Central memory CD4-positive, alpha-beta T cell (primary cell): ENCODE measurements at regions not wholly inside any gene's neighbourhood (a gene's known extent, or its start where the extent isn't known, plus 50 kb on each side); places are given as distances from the start of the nearest gene placed in this dataset.
A peak's percentile ranks its signal among the peaks of the same experiment; 100 is the strongest.

Source experiments
- DNase-seq: peaks from one replicate; pipeline ENCODE4 v3.0.0; 2022

DNA sequence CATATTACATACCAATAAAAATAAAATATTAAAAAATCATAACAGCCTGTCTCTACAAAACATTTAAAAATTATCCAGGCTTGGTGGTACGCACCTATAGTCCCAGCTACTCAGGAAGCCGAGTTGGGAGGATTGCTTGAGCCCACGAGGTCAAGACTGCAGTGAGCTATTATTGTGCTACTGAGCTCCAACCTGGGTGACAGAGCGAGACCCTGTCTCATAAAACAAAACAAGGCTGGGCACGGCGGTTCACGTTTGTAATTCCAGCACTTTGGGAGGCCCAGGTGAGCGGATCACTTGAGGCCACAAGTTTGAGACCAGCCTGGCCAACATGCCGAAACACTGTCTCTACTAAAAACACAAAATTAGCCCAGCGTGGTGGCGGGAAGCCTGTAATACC, 52.2 kb upstream of the LSM14A start:
- no peak for DNase-seq

DNA sequence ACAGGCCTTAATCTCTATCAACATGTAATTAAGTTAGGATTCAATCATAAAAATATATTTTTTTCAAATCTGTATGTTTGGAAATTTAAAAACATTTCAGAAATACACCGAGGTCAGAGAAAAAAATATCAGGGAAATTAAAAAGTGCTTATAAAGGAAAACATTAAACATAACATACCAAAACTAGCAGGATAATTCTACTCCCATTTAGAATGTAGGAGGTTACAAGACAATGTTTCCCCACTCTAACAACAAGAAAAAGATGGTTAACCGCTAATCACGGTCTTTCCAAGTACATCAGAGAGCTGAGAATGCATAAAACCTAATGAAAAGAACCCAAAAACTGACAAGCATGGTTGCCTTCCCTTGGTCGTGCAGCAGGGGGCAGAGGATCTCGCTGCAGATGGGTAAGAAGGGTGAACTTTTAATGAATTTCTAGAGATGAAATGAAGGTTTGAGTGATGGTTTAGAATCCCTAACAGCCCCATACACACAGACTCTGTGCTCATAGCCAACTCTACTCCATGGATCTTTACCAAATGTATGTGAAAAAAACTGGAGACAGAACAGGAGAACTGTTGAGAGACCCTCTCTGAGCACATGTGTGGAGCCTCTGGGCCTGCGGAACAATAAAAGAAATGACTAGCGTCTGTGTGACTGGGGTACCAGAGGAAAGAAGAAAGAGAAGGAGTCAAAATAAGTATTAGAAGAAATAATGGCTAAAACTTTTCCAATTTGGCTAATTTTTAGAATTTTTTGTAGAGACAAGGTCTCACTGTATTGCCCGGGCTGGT, 51.3 kb upstream of the LSM14A start:
- DNase-seq = peak; percentile 41
